ENCODE measurements at regions not wholly inside any gene's neighbourhood (a gene's known extent, or its start where the extent isn't known, plus 50 kb on each side); places are given as distances from the start of the nearest gene placed in this dataset.

- no TSS peak for BruUV-seq (replicated peaks)
- CTCF ChIA-PET, result no interaction called here
- POLR2A ChIA-PET, result no interaction called here
Observed at GRCh38 chr10:4437061-4437460, 388.9 kb upstream of the AKR1E2 start.

GRCh38 chr10:4436103-4436502, 389.9 kb upstream of the AKR1E2 start:
- no peak overlapping the region for H3K4me3 ChIP-seq (ENCODE audit: low read depth in 2 of 2, low read length in 2 of 2)
- CTCF ChIA-PET, result no interaction called here
- TF ChIP-seq CTCF (IDR thresholded peaks at IDR 0.05), result no peak
- no peak for TF ChIP-seq TCF7L2 (IDR thresholded peaks at IDR 0.05; ENCODE audit: low read depth, low read length)
- no peak for TF ChIP-seq POLR2AphosphoS5 (IDR thresholded peaks at IDR 0.05; ENCODE audit: low read depth, low read length)
- no peak for TF ChIP-seq SIN3A (IDR thresholded peaks at IDR 0.05; ENCODE audit: borderline replicate concordance, insufficient read depth, low read depth, low read length)
- no peak for TF ChIP-seq REST (IDR thresholded peaks at IDR 0.05; ENCODE audit: insufficient read depth in 1 of 2, low read depth in 2 of 2, low read length in 1 of 2)
- in situ Hi-C loops (cut with HindIII; ENCODE audit: low pct_unique_long_range_greater_than_20kb, low sequenced_read_pairs), result no loop called here
- POLR2A ChIA-PET, result no interaction called here
- no peaks in the 10 kb centered on the region; the same call in 1 of the 2 replicates for H3K4me1 ChIP-seq (ENCODE audit: control insufficient read depth, insufficient read depth, low read length)
- H3K27ac ChIP-seq (ENCODE audit: low read length), result no peak overlapping the region; the same call in 1 of the 2 replicates
- H3K27me3 ChIP-seq (ENCODE audit: control insufficient read depth, insufficient read depth, low read length), result no peaks in the 10 kb centered on the region
- intact Hi-C loops (cut with micrococcal nuclease; ENCODE audit: unreplicated experiment), result no loop called here
- DNase-seq (ENCODE audit: low read depth, low spot score), result no peak
- H3K36me3 ChIP-seq (ENCODE audit: control insufficient read depth, insufficient read depth, low read length), result no peaks in the 10 kb centered on the region
- no peak for ATAC-seq
- BruUV-seq (replicated peaks), result no TSS peak
- H3K9me3 ChIP-seq (ENCODE audit: control insufficient read depth, insufficient read depth, low read depth, low read length), result peaks cover 18% of the 10 kb centered on the region; the same call in 1 of the 2 replicates

More at GRCh38 chr10:4437061-4437460, 388.9 kb upstream of the AKR1E2 start:
- Histone ChIP-seq H3K4me1 (ENCODE audit: control insufficient read depth, insufficient read depth, low read length) (no peaks in the 10 kb centered on the region), H3K36me3 (ENCODE audit: control insufficient read depth, insufficient read depth, low read length) (no peaks in the 10 kb centered on the region), H3K4me3 (ENCODE audit: low read depth in 2 of 2, low read length in 2 of 2) (no peak overlapping the region), H3K27me3 (ENCODE audit: control insufficient read depth, insufficient read depth, low read length) (no peaks in the 10 kb centered on the region), H3K27ac (ENCODE audit: low read length) (no peak overlapping the region), H3K9me3 (ENCODE audit: control insufficient read depth, insufficient read depth, low read depth, low read length) (peaks cover 22% of the 10 kb centered on the region)
- in situ Hi-C loops (cut with HindIII; ENCODE audit: low pct_unique_long_range_greater_than_20kb, low sequenced_read_pairs) (no loop called here), intact Hi-C loops (cut with micrococcal nuclease; ENCODE audit: unreplicated experiment) (no loop called here)
- TF ChIP-seq REST (IDR thresholded peaks at IDR 0.05; ENCODE audit: insufficient read depth in 1 of 2, low read depth in 2 of 2, low read length in 1 of 2) (no peak), CTCF (IDR thresholded peaks at IDR 0.05) (no peak), POLR2AphosphoS5 (IDR thresholded peaks at IDR 0.05; ENCODE audit: low read depth, low read length) (no peak), SIN3A (IDR thresholded peaks at IDR 0.05; ENCODE audit: borderline replicate concordance, insufficient read depth, low read depth, low read length) (no peak), TCF7L2 (IDR thresholded peaks at IDR 0.05; ENCODE audit: low read depth, low read length) (no peak)
- no peak for DNase-seq (ENCODE audit: low read depth, low spot score)
- ATAC-seq, result no peak

Data from Panc1 (cell line).